ENCODE measurements at regions not wholly inside any gene's neighbourhood (a gene's known extent, or its start where the extent isn't known, plus 50 kb on each side); places are given as distances from the start of the nearest gene placed in this dataset.

DNA sequence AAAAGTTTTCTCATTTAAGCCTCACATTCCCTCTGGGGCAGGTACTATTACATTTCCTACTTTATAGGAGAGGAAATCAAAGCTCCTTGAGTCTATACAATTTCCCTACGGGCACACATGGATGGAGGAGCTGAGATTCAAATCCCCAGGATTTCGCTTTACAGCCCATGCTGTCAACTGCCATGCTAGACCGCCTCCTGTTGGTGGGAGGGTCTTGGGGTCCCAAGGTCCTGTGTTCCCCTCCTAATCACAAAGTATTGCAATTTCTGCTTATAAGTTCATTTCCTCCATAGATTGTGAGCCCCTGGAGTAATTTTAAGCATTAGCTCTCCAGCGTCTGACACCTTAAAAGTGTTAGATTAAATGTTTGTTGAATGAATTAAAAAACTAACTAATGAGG, 95.9 kb upstream of the SMARCA2 start:
- TF ChIP-seq POLR2A (IDR thresholded peaks at IDR 0.05) = no peak
- TF ChIP-seq, protein P1, sequence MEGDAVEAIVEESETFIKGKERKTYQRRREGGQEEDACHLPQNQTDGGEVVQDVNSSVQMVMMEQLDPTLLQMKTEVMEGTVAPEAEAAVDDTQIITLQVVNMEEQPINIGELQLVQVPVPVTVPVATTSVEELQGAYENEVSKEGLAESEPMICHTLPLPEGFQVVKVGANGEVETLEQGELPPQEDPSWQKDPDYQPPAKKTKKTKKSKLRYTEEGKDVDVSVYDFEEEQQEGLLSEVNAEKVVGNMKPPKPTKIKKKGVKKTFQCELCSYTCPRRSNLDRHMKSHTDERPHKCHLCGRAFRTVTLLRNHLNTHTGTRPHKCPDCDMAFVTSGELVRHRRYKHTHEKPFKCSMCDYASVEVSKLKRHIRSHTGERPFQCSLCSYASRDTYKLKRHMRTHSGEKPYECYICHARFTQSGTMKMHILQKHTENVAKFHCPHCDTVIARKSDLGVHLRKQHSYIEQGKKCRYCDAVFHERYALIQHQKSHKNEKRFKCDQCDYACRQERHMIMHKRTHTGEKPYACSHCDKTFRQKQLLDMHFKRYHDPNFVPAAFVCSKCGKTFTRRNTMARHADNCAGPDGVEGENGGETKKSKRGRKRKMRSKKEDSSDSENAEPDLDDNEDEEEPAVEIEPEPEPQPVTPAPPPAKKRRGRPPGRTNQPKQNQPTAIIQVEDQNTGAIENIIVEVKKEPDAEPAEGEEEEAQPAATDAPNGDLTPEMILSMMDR (IDR thresholded peaks at IDR 0.05) = no peak

Measured in transverse colon (tissue), 3 donors.